ENCODE measurements at regions not wholly inside any gene's neighbourhood (a gene's known extent, or its start where the extent isn't known, plus 50 kb on each side); places are given as distances from the start of the nearest gene placed in this dataset.

DNA sequence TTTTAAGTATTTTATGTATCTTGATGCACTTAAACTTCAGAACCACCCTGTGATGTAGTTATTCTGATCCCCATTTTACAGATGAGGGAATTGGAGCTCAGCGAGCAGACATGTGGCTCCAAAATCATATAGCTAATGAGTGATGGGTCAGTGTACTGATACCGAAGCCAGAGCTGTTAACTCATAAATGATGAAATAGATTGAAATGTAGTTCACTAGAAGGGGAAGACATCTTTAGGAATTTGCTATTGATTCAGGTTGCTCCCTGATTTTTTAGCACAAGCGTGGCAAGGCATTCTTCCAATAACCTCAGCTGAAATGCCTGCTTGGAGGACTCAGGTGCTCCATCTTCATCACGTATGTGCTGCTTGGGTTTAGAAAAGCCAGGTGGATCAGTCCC, 228.8 kb downstream of the PTEN start:
- ChIA-PET SMC1A (ENCODE audit: uncharacterized antibody, unreplicated experiment) (interaction anchor here (1.0 to 13.1 kb wide), 22 partner anchors 8 to 300 kb away, joined by 3 to 210 read pairs (median 8); partner anchors contain the start of genes KLLN and PTEN), POLR2A (interaction anchor here (1.0 to 2.1 kb wide), 8 partner anchors 10 to 231 kb away, joined by 3 to 12 read pairs (median 6); no protein-coding TSS in a partner anchor), CTCF (interaction anchor here (0.6 to 5.2 kb wide), 15 partner anchors 11 to 296 kb away, joined by 3 to 41 read pairs (median 8); no protein-coding TSS in a partner anchor), RAD21 (ENCODE audit: unreplicated experiment) (interaction anchor here (1.1 to 5.3 kb wide), 23 partner anchors 9 to 300 kb away, joined by 3 to 89 read pairs (median 9); partner anchors contain the start of genes KLLN and PTEN)
- H3K4me1 ChIP-seq (ENCODE audit: control insufficient read depth, insufficient read depth, low read length): peaks cover 31% of the 10 kb centered on the region
- DNase-seq (ENCODE audit: low read depth, low spot score) (no peak), ATAC-seq (no peak), FAIRE-seq (no peak)
- intact Hi-C loops (cut with micrococcal nuclease; ENCODE audit: unreplicated experiment): no loop called here
- H3K4me3 ChIP-seq: no peak overlapping the region
- no TSS peak for BruUV-seq (replicated peaks)
- H3K36me3 ChIP-seq (ENCODE audit: control insufficient read depth in 2 of 2, insufficient read depth in 2 of 2, low read length in 1 of 2): no peaks in the 10 kb centered on the region
- no peaks in the 10 kb centered on the region for H4K20me1 ChIP-seq (ENCODE audit: control insufficient read depth, insufficient read depth)
- H3K79me2 ChIP-seq (ENCODE audit: control insufficient read depth, insufficient read depth, low read length): no peaks in the 10 kb centered on the region
- peak overlapping the region; percentile 72 for H3K4me2 ChIP-seq (ENCODE audit: control insufficient read depth, insufficient read depth)
- peak overlapping the region; percentile 97 for H3K27ac ChIP-seq (ENCODE audit: control insufficient read depth, insufficient read depth)
- in situ Hi-C loops (cut with MboI): no loop called here
- no peaks in the 10 kb centered on the region for H3K9me3 ChIP-seq (replicated peaks; ENCODE audit: control insufficient read depth, insufficient read depth, low read length)
- no peaks in the 10 kb centered on the region for H3K27me3 ChIP-seq (replicated peaks in 1 of 2; ENCODE audit: control insufficient read depth in 2 of 2, insufficient read depth in 2 of 2, low read length in 1 of 2)
- TF ChIP-seq, protein P1, sequence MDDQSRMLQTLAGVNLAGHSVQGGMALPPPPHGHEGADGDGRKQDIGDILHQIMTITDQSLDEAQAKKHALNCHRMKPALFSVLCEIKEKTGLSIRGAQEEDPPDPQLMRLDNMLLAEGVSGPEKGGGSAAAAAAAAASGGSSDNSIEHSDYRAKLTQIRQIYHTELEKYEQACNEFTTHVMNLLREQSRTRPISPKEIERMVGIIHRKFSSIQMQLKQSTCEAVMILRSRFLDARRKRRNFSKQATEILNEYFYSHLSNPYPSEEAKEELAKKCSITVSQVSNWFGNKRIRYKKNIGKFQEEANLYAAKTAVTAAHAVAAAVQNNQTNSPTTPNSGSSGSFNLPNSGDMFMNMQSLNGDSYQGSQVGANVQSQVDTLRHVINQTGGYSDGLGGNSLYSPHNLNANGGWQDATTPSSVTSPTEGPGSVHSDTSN (IDR thresholded peaks at IDR 0.05; ENCODE audit: insufficient replicate concordance, low read depth, low read length): no peak
- TF ChIP-seq SP1 (IDR thresholded peaks at IDR 0.05; ENCODE audit: low read depth, low read length) (no peak), YBX1 (IDR thresholded peaks at IDR 0.05) (no peak), POLR2AphosphoS5 (IDR thresholded peaks at IDR 0.05; ENCODE audit: low read length) (no peak), PAX8 (IDR thresholded peaks at IDR 0.05) (no peak), CBX3 (IDR thresholded peaks at IDR 0.05; ENCODE audit: borderline replicate concordance, low read depth) (no peak), RELA (IDR thresholded peaks at IDR 0.05; ENCODE audit: borderline replicate concordance, partially characterized antibody) (no peak), TCF3 (IDR thresholded peaks at IDR 0.05; ENCODE audit: borderline replicate concordance, insufficient read depth, low read depth, low read length) (no peak), ZNF24 (IDR thresholded peaks at IDR 0.05) (no peak), RAD51 (IDR thresholded peaks at IDR 0.05) (no peak), RBBP5 (conservative IDR thresholded peaks at IDR 0.05) (no peak), NFIC (IDR thresholded peaks at IDR 0.05; ENCODE audit: low read depth, low read length) (no peak), JUNB (IDR thresholded peaks at IDR 0.05) (no peak), WRNIP1 (IDR thresholded peaks at IDR 0.05; ENCODE audit: borderline replicate concordance, low read depth, low read length) (no peak), CHD1 (IDR thresholded peaks at IDR 0.05; ENCODE audit: low read depth, low read length) (no peak), MEF2B (IDR thresholded peaks at IDR 0.05; ENCODE audit: partially characterized antibody, poor library complexity, severe bottlenecking) (no peak)
- TF ChIP-seq, protein P2, sequence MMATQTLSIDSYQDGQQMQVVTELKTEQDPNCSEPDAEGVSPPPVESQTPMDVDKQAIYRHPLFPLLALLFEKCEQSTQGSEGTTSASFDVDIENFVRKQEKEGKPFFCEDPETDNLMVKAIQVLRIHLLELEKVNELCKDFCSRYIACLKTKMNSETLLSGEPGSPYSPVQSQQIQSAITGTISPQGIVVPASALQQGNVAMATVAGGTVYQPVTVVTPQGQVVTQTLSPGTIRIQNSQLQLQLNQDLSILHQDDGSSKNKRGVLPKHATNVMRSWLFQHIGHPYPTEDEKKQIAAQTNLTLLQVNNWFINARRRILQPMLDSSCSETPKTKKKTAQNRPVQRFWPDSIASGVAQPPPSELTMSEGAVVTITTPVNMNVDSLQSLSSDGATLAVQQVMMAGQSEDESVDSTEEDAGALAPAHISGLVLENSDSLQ (IDR thresholded peaks at IDR 0.05): no peak
- TF ChIP-seq, protein P3, sequence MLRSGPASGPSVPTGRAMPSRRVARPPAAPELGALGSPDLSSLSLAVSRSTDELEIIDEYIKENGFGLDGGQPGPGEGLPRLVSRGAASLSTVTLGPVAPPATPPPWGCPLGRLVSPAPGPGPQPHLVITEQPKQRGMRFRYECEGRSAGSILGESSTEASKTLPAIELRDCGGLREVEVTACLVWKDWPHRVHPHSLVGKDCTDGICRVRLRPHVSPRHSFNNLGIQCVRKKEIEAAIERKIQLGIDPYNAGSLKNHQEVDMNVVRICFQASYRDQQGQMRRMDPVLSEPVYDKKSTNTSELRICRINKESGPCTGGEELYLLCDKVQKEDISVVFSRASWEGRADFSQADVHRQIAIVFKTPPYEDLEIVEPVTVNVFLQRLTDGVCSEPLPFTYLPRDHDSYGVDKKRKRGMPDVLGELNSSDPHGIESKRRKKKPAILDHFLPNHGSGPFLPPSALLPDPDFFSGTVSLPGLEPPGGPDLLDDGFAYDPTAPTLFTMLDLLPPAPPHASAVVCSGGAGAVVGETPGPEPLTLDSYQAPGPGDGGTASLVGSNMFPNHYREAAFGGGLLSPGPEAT (IDR thresholded peaks at IDR 0.05; ENCODE audit: low read depth): no peak
- TF ChIP-seq, protein P4, sequence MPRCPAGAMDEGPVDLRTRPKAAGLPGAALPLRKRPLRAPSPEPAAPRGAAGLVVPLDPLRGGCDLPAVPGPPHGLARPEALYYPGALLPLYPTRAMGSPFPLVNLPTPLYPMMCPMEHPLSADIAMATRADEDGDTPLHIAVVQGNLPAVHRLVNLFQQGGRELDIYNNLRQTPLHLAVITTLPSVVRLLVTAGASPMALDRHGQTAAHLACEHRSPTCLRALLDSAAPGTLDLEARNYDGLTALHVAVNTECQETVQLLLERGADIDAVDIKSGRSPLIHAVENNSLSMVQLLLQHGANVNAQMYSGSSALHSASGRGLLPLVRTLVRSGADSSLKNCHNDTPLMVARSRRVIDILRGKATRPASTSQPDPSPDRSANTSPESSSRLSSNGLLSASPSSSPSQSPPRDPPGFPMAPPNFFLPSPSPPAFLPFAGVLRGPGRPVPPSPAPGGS (IDR thresholded peaks at IDR 0.05; ENCODE audit: borderline replicate concordance, insufficient read depth, low read depth, low read length, poor library complexity, severe bottlenecking): no peak
- no peak overlapping the region for H2AFZ ChIP-seq (ENCODE audit: control insufficient read depth, low read depth, low read length)
- H3K9ac ChIP-seq (ENCODE audit: control insufficient read depth, insufficient read depth, low read length): peak overlapping the region; percentile 30; the same call in 1 of the 2 replicates
- 89% methylated on average over 4 of the region's 4 CpGs for WGBS (ENCODE audit: insufficient coverage, insufficient replicate concordance, low lambda C conversion rate, missing lambda C conversion rate)

Data from GM12878 (cell line).